ENCODE measurements at regions not wholly inside any gene's neighbourhood (a gene's known extent, or its start where the extent isn't known, plus 50 kb on each side); places are given as distances from the start of the nearest gene placed in this dataset.

DNA sequence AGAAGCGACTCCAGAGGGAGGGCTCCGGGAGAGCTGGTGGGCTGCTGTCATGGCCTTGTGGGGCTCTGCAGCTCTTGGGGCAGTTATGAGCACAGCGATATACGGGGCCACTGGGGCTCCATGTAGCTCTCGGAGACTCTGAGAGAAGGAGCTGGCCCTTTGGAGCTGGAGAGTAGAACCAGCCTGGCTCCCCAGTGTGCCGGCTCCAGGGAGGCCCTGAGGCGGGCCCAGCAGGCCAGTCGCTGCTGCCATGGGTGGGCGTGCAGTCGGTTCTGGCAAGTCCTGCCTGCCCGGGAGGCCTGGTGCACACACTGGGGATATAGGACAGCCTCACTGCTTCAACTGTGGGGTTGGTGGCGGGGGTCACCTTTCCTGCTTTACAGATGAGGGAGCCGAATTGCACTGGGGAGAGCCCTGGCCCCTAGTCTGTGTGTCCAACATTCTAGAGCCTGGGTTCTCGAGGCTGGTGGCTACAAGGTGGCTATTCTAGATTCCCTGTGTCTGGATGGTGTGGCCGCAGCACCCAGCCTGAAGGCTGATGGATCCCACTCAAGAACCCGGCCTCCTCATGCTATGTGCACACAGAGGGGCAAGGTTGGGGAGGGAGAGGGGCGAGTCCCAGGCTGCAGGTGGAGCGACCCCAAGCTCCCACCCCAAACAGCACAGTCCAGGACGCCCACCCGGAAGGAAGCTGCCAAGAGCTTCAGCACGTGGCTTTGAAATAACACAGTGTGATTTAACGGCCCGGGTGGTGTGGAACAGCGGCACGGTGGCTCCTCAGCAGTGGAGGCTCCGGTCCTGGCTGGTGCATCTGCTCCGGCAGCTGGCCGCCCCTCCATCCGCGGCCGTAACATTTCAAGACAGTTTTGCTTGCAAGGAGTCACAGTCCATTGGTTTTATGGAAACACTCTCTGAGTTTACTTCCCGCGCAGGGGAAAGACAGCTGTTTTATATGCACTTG, 188.3 kb upstream of the C14orf180 start:
- no peak overlapping the region for H3K4me3 ChIP-seq (ENCODE audit: control insufficient read depth, low read depth, low read length)
- no peak for DNase-seq (ENCODE audit: low read depth)
- no peak for TF ChIP-seq CTCF (conservative IDR thresholded peaks at IDR 0.05; ENCODE audit: control insufficient read depth, insufficient read depth, low read depth, low read length)

GRCh38 chr14:104392001-104392395, 187.6 kb upstream of the C14orf180 start:
- no peak for DNase-seq (ENCODE audit: low read depth)
- H3K4me3 ChIP-seq (ENCODE audit: control insufficient read depth, low read depth, low read length): no peak overlapping the region
- TF ChIP-seq CTCF (conservative IDR thresholded peaks at IDR 0.05; ENCODE audit: control insufficient read depth, insufficient read depth, low read depth, low read length): no peak

- TF ChIP-seq CTCF (conservative IDR thresholded peaks at IDR 0.05; ENCODE audit: control insufficient read depth, insufficient read depth, low read depth, low read length): no peak
- no peak for DNase-seq (ENCODE audit: low read depth)
- no peak overlapping the region for H3K4me3 ChIP-seq (ENCODE audit: control insufficient read depth, low read depth, low read length)
Observed at GRCh38 chr14:104392396-104393198, 187.0 kb upstream of the C14orf180 start.

- no peak for DNase-seq (ENCODE audit: low read depth)
- no peak for TF ChIP-seq CTCF (conservative IDR thresholded peaks at IDR 0.05; ENCODE audit: control insufficient read depth, insufficient read depth, low read depth, low read length)
- no peak overlapping the region for H3K4me3 ChIP-seq (ENCODE audit: control insufficient read depth, low read depth, low read length)
Observed at GRCh38 chr14:104393199-104393897, 186.2 kb upstream of the C14orf180 start.

GRCh38 chr14:104393898-104394381, 185.6 kb upstream of the C14orf180 start:
- no peak overlapping the region for H3K4me3 ChIP-seq (ENCODE audit: control insufficient read depth, low read depth, low read length)
- no peak for DNase-seq (ENCODE audit: low read depth)
- TF ChIP-seq CTCF (conservative IDR thresholded peaks at IDR 0.05; ENCODE audit: control insufficient read depth, insufficient read depth, low read depth, low read length): no peak

DNA sequence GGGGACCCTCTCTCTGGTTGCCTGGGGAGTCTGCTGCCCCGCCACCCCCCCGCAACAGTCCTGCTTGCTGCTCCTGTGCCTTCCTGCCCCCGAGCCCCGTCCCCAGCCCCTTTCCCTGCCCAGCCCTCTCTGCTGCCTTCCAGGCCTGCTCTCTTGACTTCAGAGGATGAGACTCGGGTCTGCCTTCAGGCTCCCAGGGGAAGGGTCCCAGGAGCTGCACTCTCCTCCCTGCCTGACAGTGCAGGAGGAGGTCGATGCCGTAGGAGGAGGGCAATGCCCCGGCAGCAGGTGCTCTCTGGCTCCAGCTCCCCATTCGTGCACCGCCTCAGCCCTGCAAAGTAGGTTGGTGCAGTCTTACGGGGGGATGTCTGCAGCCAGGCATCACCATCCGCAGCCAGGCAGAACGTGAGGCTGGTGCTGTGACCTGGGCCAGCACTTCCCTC, 185.1 kb upstream of the C14orf180 start:
- DNase-seq (ENCODE audit: low read depth): no peak
- no peak for TF ChIP-seq CTCF (conservative IDR thresholded peaks at IDR 0.05; ENCODE audit: control insufficient read depth, insufficient read depth, low read depth, low read length)
- H3K4me3 ChIP-seq (ENCODE audit: control insufficient read depth, low read depth, low read length): no peak overlapping the region
